ENCODE measurements at regions not wholly inside any gene's neighbourhood (a gene's known extent, or its start where the extent isn't known, plus 50 kb on each side); places are given as distances from the start of the nearest gene placed in this dataset.

- DNase-seq (ENCODE audit: low read depth in 2 of 2), result no peak
Observed at GRCh38 chr7:132733860-132734259, 157.6 kb upstream of the PLXNA4 start.

- DNase-seq (ENCODE audit: low read depth in 2 of 2), result no peak
Observed at GRCh38 chr7:132732321-132732865, 156.1 kb upstream of the PLXNA4 start.

GRCh38 chr7:132730105-132730504, 153.8 kb upstream of the PLXNA4 start:
- DNase-seq (ENCODE audit: low read depth in 2 of 2), result no peak

GRCh38 chr7:132723506-132724081, 147.3 kb upstream of the PLXNA4 start:
- no peak for DNase-seq (ENCODE audit: low read depth in 2 of 2)

GRCh38 chr7:132720835-132721234, 144.6 kb upstream of the PLXNA4 start:
- no peak for DNase-seq (ENCODE audit: low read depth in 2 of 2)

- no peak for DNase-seq (ENCODE audit: low read depth in 2 of 2)
Observed at GRCh38 chr7:132713893-132714292, 137.6 kb upstream of the PLXNA4 start.

GRCh38 chr7:132709971-132710567, 133.8 kb upstream of the PLXNA4 start:
- no peak for DNase-seq (ENCODE audit: low read depth in 2 of 2)

- DNase-seq (ENCODE audit: low read depth in 2 of 2), result no peak
Observed at GRCh38 chr7:132708470-132708869, 132.2 kb upstream of the PLXNA4 start.

GRCh38 chr7:132705146-132705545, 128.9 kb upstream of the PLXNA4 start:
- no peak for DNase-seq (ENCODE audit: low read depth in 2 of 2)

- DNase-seq (ENCODE audit: low read depth in 2 of 2), result no peak
Observed at GRCh38 chr7:132703742-132704141, 127.5 kb upstream of the PLXNA4 start.

- no peak for DNase-seq (ENCODE audit: low read depth in 2 of 2)
Observed at GRCh38 chr7:132697003-132697402, 120.7 kb upstream of the PLXNA4 start.

GRCh38 chr7:132696332-132696731, 120.1 kb upstream of the PLXNA4 start:
- no peak for DNase-seq (ENCODE audit: low read depth in 2 of 2)

GRCh38 chr7:132691201-132691600, 114.9 kb upstream of the PLXNA4 start:
- no peak for DNase-seq (ENCODE audit: low read depth in 2 of 2)

GRCh38 chr7:132690174-132690573, 113.9 kb upstream of the PLXNA4 start:
- no peak for DNase-seq (ENCODE audit: low read depth in 2 of 2)

- no peak for DNase-seq (ENCODE audit: low read depth in 2 of 2)
Observed at GRCh38 chr7:132687981-132688383, 111.7 kb upstream of the PLXNA4 start.

GRCh38 chr7:132687016-132687415, 110.7 kb upstream of the PLXNA4 start:
- no peak for DNase-seq (ENCODE audit: low read depth in 2 of 2)

- DNase-seq (ENCODE audit: low read depth in 2 of 2), result no peak
Observed at GRCh38 chr7:132685277-132685676, 109.0 kb upstream of the PLXNA4 start.

GRCh38 chr7:132683896-132684690, 107.8 kb upstream of the PLXNA4 start:
- no peak for DNase-seq (ENCODE audit: low read depth in 2 of 2)

- no peak for DNase-seq (ENCODE audit: low read depth in 2 of 2)
Observed at GRCh38 chr7:132681951-132682350, 105.7 kb upstream of the PLXNA4 start.

- DNase-seq (ENCODE audit: low read depth in 2 of 2), result no peak
Observed at GRCh38 chr7:132680590-132680989, 104.3 kb upstream of the PLXNA4 start.

- DNase-seq (ENCODE audit: low read depth in 2 of 2), result no peak
Observed at GRCh38 chr7:132678656-132679055, 102.4 kb upstream of the PLXNA4 start.

- no peak for DNase-seq (ENCODE audit: low read depth in 2 of 2)
Observed at GRCh38 chr7:132677918-132678317, 101.6 kb upstream of the PLXNA4 start.

All from stimulated activated CD4-positive, alpha-beta T cell treated with anti-CD3 and anti-CD28 coated beads, Interleukin-4, amount 100 ng/mL, for 48 hours (primary cell).